MM.1S (cell line): ENCODE measurements at regions not wholly inside any gene's neighbourhood (a gene's known extent, or its start where the extent isn't known, plus 50 kb on each side); places are given as distances from the start of the nearest gene placed in this dataset.

Experiments used
- DNase-seq: peaks from one replicate; pipeline ENCODE4 v3.0.0-alpha.2; 2015
- H2AFZ ChIP-seq: fragments of 300-600 bp; sonication (generic); 2 replicates; pipeline ENCODE4 v1.6.0; 2016; ENCODE audit warnings: antibody characterized with exemption, low read length
- H3F3A ChIP-seq: fragments of 300-600 bp; sonication (generic); 2 replicates; pipeline ENCODE4 v1.6.1; 2016; ENCODE audit warnings: mild to moderate bottlenecking, antibody characterized with exemption, low read length, moderate library complexity, mixed read lengths; ENCODE audit not compliant: insufficient read depth
- H3K27ac ChIP-seq: fragments of 300-600 bp; sonication (generic); 2 replicates; pipeline ENCODE4 v1.5.1; 2016; ENCODE audit warnings: mild to moderate bottlenecking, low read length
- H3K27me3 ChIP-seq: fragments of 300-600 bp; sonication (generic); replicated peaks from 2 replicates; pipeline ENCODE4 v1.6.0; 2016; ENCODE audit warnings: low read length; ENCODE audit not compliant: insufficient read depth
- H3K36me3 ChIP-seq: fragments of 300-600 bp; sonication (generic); replicated peaks from 2 replicates; pipeline ENCODE4 v1.6.1; 2016; ENCODE audit warnings: mild to moderate bottlenecking, low read length, mixed read lengths; ENCODE audit not compliant: insufficient read depth
- H3K4me1 ChIP-seq: fragments of 300-600 bp; sonication (generic); 2 replicates; pipeline ENCODE4 v1.6.1; 2016; ENCODE audit warnings: low read length, mixed read lengths
- H3K4me2 ChIP-seq: fragments of 300-600 bp; sonication (generic); 2 replicates; pipeline ENCODE4 v1.6.0; 2016; ENCODE audit warnings: low read depth, low read length
- H3K4me3 ChIP-seq: fragments of 300-600 bp; sonication (generic); 2 replicates; pipeline ENCODE4 v1.5.1; 2016; ENCODE audit warnings: low read length, mixed read lengths
- H3K79me2 ChIP-seq: fragments of 300-600 bp; sonication (generic); 2 replicates; pipeline ENCODE4 v1.6.1; 2016; ENCODE audit warnings: mixed run types, low read length, mixed read lengths
- H3K9ac ChIP-seq: fragments of 300-600 bp; sonication (generic); 2 replicates; pipeline ENCODE4 v1.6.1; 2016; ENCODE audit warnings: low read length, mixed read lengths
- H3K9me2 ChIP-seq: fragments of 300-600 bp; sonication (generic); replicated peaks from 2 replicates; pipeline ENCODE4 v1.6.1; 2016; ENCODE audit warnings: mild to moderate bottlenecking, low read length, mixed read lengths; ENCODE audit not compliant: insufficient read depth
- H3K9me3 ChIP-seq: fragments of 300-600 bp; sonication (generic); replicated peaks from 2 replicates; pipeline ENCODE4 v1.6.1; 2016; ENCODE audit warnings: mild to moderate bottlenecking, low read length, mixed read lengths; ENCODE audit not compliant: insufficient read depth
- H4K20me1 ChIP-seq: fragments of 300-600 bp; sonication (generic); 2 replicates; pipeline ENCODE4 v1.6.1; 2016; ENCODE audit warnings: mild to moderate bottlenecking, low read length, moderate library complexity, mixed read lengths; ENCODE audit not compliant: insufficient read depth
- CTCF ChIP-seq: fragments of 300-600 bp; sonication (generic); IDR thresholded peaks from 2 replicates; pipeline ENCODE4 v1.5.1; 2016; ENCODE audit warnings: antibody characterized with exemption, low read length, mixed read lengths
- EZH2 ChIP-seq: fragments of 300-600 bp; sonication (generic); optimal IDR thresholded peaks from 2 replicates; pipeline ENCODE3; 2017; ENCODE audit warnings: low read depth, mild to moderate bottlenecking, antibody characterized with exemption, low read length, mixed read lengths
- EZH2phosphoT487 ChIP-seq: fragments of 300-600 bp; sonication (generic); IDR thresholded peaks from 2 replicates; pipeline ENCODE4 v1.6.1; 2018; ENCODE audit warnings: antibody characterized with exemption, low read length

GRCh38 chr10:130509881-130510689, 373.9 kb downstream of the GLRX3 start:
- H3K36me3 ChIP-seq = no peaks in the 10 kb centered on the region
- H4K20me1 ChIP-seq = no peaks in the 10 kb centered on the region
- H2AFZ ChIP-seq = no peak overlapping the region
- H3F3A ChIP-seq = no peaks in the 10 kb centered on the region; the same call in 1 of the 2 replicates
- no peak overlapping the region for H3K4me2 ChIP-seq
- H3K9me3 ChIP-seq = no peaks in the 10 kb centered on the region
- no peak overlapping the region for H3K27ac ChIP-seq
- H3K9me2 ChIP-seq = no peaks in the 10 kb centered on the region
- H3K4me3 ChIP-seq = no peak overlapping the region
- no peak for DNase-seq
- no peaks in the 10 kb centered on the region for H3K79me2 ChIP-seq
- H3K9ac ChIP-seq = no peak overlapping the region
- peaks cover 12% of the 10 kb centered on the region for H3K4me1 ChIP-seq
- no peaks in the 10 kb centered on the region for H3K27me3 ChIP-seq
- no peak for TF ChIP-seq CTCF
- TF ChIP-seq EZH2phosphoT487 = no peak
- TF ChIP-seq EZH2 = no peak

GRCh38 chr10:130510755-130511154, 374.6 kb downstream of the GLRX3 start:
- Histone ChIP-seq H3K4me3 (no peak overlapping the region), H3K36me3 (no peaks in the 10 kb centered on the region), H3K4me1 (peaks cover 12% of the 10 kb centered on the region), H3K79me2 (no peaks in the 10 kb centered on the region), H3F3A (no peaks in the 10 kb centered on the region; the same call in 1 of the 2 replicates), H3K9me3 (no peaks in the 10 kb centered on the region), H3K27me3 (no peaks in the 10 kb centered on the region), H3K4me2 (no peak overlapping the region), H3K27ac (peak overlapping the region; percentile 84; the same call in 1 of the 2 replicates), H2AFZ (no peak overlapping the region), H3K9me2 (no peaks in the 10 kb centered on the region), H3K9ac (no peak overlapping the region), H4K20me1 (no peaks in the 10 kb centered on the region)
- no peak for DNase-seq
- no peak for TF ChIP-seq CTCF
- TF ChIP-seq EZH2phosphoT487 = no peak

GRCh38 chr10:130511766-130512165, 375.6 kb downstream of the GLRX3 start:
- no peak overlapping the region for H3K4me3 ChIP-seq
- no peaks in the 10 kb centered on the region for H3K9me2 ChIP-seq
- H3K4me1 ChIP-seq = peaks cover 12% of the 10 kb centered on the region
- H2AFZ ChIP-seq = no peak overlapping the region
- no peaks in the 10 kb centered on the region for H3K79me2 ChIP-seq
- no peak for TF ChIP-seq EZH2
- no peak for TF ChIP-seq CTCF
- no peak for TF ChIP-seq EZH2phosphoT487
- H3K4me2 ChIP-seq = peak overlapping the region; percentile 39; the same call in 1 of the 2 replicates
- no peaks in the 10 kb centered on the region for H3K9me3 ChIP-seq
- no peaks in the 10 kb centered on the region for H3K27me3 ChIP-seq
- no peaks in the 10 kb centered on the region for H3K36me3 ChIP-seq
- H3K27ac ChIP-seq = peak overlapping the region; percentile 84
- H3F3A ChIP-seq = no peaks in the 10 kb centered on the region; the same call in 1 of the 2 replicates
- H3K9ac ChIP-seq = peak overlapping the region; percentile 23; the same call in 1 of the 2 replicates
- no peaks in the 10 kb centered on the region for H4K20me1 ChIP-seq
- DNase-seq = peak; percentile 79
